PC-3 (cell line): ENCODE measurements at regions not wholly inside any gene's neighbourhood (a gene's known extent, or its start where the extent isn't known, plus 50 kb on each side); places are given as distances from the start of the nearest gene placed in this dataset.

ENCODE experiments used
- CTCF ChIP-seq: fragments of 300-600 bp; sonication (generic); conservative IDR thresholded peaks from 2 replicates; pipeline ENCODE4 v1.5.1; 2017; ENCODE audit warnings: antibody characterized with exemption, low read depth, mild to moderate bottlenecking, low read length
- EZH2 ChIP-seq: fragments of 300-600 bp; sonication (generic); IDR thresholded peaks from one replicate; pipeline ENCODE4 v1.6.1; 2017; ENCODE audit warnings: antibody characterized with exemption, mild to moderate bottlenecking, low read length; ENCODE audit not compliant: unreplicated experiment

- TF ChIP-seq CTCF (no peak), EZH2 (no peak)
Observed at GRCh38 chr1:208851366-208851765, 607.2 kb upstream of the PLXNA2 start.
